GM12875 (cell line): ENCODE measurements at regions not wholly inside any gene's neighbourhood (a gene's known extent, or its start where the extent isn't known, plus 50 kb on each side); places are given as distances from the start of the nearest gene placed in this dataset.
A peak's percentile ranks its signal among the peaks of the same experiment; 100 is the strongest.

Experiments
- H3K4me3 ChIP-seq: one replicate; pipeline ENCODE4 v1.5.1; 2011; ENCODE audit warnings: low read depth, low read length, control low read depth
- TF ChIP-seq, protein P1 (sequence below): IDR thresholded peaks from 2 replicates; pipeline ENCODE4 v1.5.1; 2011; ENCODE audit warnings: low read depth, mild to moderate bottlenecking, control low read depth, inconsistent platforms, low read length, moderate library complexity, borderline replicate concordance; ENCODE audit not compliant: insufficient read depth

GRCh38 chr13:40069173-40070044 lies 413.9 kb downstream of the COG6 start:
- TF ChIP-seq, protein P1, sequence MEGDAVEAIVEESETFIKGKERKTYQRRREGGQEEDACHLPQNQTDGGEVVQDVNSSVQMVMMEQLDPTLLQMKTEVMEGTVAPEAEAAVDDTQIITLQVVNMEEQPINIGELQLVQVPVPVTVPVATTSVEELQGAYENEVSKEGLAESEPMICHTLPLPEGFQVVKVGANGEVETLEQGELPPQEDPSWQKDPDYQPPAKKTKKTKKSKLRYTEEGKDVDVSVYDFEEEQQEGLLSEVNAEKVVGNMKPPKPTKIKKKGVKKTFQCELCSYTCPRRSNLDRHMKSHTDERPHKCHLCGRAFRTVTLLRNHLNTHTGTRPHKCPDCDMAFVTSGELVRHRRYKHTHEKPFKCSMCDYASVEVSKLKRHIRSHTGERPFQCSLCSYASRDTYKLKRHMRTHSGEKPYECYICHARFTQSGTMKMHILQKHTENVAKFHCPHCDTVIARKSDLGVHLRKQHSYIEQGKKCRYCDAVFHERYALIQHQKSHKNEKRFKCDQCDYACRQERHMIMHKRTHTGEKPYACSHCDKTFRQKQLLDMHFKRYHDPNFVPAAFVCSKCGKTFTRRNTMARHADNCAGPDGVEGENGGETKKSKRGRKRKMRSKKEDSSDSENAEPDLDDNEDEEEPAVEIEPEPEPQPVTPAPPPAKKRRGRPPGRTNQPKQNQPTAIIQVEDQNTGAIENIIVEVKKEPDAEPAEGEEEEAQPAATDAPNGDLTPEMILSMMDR = peak; percentile 78
- no peak overlapping the region for H3K4me3 ChIP-seq

- no peak overlapping the region for H3K4me3 ChIP-seq
- TF ChIP-seq, protein P1 = no peak
These were observed 414.9 kb downstream of the COG6 start for GRCh38 chr13:40070357-40070756.

DNA sequence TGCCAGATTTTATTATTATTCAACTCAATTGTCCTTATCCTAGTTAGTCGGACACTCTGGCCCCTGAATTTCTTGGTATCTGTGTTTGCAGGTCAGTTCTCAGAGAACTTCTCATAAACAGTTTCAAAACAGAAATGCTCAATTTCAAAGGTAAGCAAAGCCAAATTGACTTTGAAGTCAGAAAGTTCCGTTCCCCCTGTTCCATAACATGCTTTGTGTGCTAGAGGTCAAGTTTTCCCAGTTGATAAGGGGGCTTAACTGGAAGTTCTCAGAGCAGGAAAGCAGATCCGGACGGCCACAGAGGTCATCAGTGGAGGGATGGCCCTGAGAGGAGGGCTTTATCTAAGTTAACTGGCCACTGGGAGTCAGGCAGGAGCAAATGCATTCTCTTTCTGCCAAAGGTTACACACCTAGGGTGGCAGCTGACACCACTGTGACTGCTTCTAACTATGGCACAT lies 417.2 kb downstream of the COG6 start:
- no peak overlapping the region for H3K4me3 ChIP-seq
- TF ChIP-seq, protein P1 = no peak

GRCh38 chr13:40074338-40074737 lies 418.9 kb downstream of the COG6 start:
- H3K4me3 ChIP-seq = no peak overlapping the region
- TF ChIP-seq, protein P1 = no peak

DNA sequence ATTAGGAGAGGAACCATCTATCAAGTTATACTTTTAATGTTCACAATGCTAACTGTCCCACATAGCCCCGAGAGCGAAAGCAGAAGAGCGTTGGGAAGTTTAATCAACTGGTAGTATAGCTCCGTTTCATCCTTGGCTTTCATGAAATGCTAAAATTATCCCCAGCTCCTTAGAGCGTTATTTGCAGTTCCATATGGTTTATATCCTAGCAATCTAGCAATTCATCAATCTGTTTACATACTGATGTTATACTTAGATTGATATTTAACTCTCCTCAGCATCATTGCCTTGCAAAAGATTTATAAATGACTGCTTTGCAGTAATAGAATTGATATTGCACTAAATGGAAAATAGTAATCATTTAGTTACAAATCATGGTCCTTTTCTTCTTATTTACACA lies 419.8 kb downstream of the COG6 start:
- TF ChIP-seq, protein P1 = no peak
- H3K4me3 ChIP-seq = no peak overlapping the region

DNA sequence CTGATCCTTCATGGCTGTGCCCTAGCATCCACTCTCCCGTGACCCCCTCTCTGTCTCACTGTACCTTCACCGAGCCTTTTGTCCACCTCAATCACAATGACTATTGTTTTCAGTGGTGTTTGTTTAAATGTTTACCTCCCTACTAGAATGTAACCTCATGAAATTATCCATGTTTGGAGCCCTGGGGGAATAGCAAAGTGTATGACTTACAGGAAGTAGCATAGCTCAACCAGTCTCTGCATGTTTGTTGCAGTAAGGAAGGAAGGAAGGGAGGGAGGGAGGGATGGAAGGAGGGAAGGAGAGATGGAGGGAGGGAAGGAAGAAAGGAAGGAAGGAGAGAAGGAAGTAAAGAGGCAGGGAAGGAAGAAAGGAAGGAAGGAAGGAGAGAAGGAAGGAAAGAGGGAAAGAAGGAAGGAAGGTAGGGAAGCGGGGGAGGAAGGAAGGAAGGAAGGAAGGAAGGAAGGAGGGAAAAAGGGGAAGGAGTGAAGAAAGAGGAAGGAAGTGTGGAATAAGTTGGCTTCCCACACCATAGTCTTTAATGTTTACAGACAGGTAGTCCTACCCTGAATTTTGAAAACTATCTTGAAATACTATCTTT lies 421.4 kb downstream of the COG6 start:
- TF ChIP-seq, protein P1 = no peak
- no peak overlapping the region for H3K4me3 ChIP-seq
